ENCODE measurements at regions not wholly inside any gene's neighbourhood (a gene's known extent, or its start where the extent isn't known, plus 50 kb on each side); places are given as distances from the start of the nearest gene placed in this dataset.

DNA sequence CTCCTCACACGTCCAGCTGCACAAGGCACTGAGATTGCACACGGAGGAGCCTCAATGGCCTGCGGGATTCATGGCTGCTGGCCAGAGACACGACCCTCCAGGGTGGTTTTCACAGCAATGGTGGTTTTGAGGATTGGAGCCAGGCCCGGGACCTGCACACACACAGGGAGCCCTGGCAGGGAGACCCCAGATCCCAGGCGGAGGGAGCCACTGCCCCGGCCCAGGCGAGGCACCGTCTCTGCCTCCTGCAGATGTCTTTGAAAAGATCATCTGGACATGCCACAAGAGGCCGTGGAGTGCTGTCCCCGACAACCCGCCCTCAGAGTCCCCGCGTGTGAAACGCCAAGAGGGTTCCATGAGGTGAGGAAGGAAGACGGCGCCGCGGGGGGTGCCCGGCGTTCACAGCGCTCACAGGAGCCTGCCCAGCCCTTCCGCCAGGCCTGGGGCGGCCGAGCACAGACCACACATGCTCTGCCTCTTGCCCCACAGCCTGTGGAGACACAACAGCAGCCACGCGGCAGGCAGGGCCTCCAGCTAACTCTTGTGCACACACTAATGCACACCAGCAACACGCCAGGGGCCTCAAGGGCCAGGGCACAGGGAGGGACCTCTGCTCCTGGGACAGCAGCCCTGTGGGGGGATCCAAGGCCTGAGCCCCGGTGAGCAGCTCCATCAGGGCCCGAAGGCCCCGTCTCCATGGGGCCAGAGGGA is 72.8 kb upstream of the CTDP1 start:
- Mint-ChIP-seq H3K4me1 (no peaks in the 10 kb centered on the region), H3K27me3 (ENCODE audit: low read depth in 2 of 2) (peaks cover 0 to 5% of the 10 kb centered on the region in 2 donors), H3K4me3 (no peak overlapping the region), H3K36me3 (no peaks in the 10 kb centered on the region), H3K9me3 (no peaks in the 10 kb centered on the region), H3K27ac (no peak overlapping the region)
- DNase-seq: no peak
- H3K4me1 ChIP-seq (ENCODE audit: control insufficient read depth, insufficient read depth, low read length): no peaks in the 10 kb centered on the region
- no peaks in the 10 kb centered on the region for H3K36me3 ChIP-seq (ENCODE audit: control insufficient read depth, insufficient read depth, low read length)
- no peaks in the 10 kb centered on the region for H3K27me3 ChIP-seq (ENCODE audit: control insufficient read depth, insufficient read depth, low read length)
- no peak for ATAC-seq
- WGBS (ENCODE audit: insufficient coverage): 88% methylated on average over 31 of the region's 31 CpGs
- TF ChIP-seq, protein P1, sequence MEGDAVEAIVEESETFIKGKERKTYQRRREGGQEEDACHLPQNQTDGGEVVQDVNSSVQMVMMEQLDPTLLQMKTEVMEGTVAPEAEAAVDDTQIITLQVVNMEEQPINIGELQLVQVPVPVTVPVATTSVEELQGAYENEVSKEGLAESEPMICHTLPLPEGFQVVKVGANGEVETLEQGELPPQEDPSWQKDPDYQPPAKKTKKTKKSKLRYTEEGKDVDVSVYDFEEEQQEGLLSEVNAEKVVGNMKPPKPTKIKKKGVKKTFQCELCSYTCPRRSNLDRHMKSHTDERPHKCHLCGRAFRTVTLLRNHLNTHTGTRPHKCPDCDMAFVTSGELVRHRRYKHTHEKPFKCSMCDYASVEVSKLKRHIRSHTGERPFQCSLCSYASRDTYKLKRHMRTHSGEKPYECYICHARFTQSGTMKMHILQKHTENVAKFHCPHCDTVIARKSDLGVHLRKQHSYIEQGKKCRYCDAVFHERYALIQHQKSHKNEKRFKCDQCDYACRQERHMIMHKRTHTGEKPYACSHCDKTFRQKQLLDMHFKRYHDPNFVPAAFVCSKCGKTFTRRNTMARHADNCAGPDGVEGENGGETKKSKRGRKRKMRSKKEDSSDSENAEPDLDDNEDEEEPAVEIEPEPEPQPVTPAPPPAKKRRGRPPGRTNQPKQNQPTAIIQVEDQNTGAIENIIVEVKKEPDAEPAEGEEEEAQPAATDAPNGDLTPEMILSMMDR (IDR thresholded peaks at IDR 0.05): no peak
- no peak overlapping the region for H3K27ac ChIP-seq (ENCODE audit: low read length)
- intact Hi-C loops (cut with micrococcal nuclease): no loop called here
- no peaks in the 10 kb centered on the region for H3K9me3 ChIP-seq (ENCODE audit: control insufficient read depth, insufficient read depth, low read length)
- H3K4me3 ChIP-seq (ENCODE audit: low read length): no peak overlapping the region

DNA sequence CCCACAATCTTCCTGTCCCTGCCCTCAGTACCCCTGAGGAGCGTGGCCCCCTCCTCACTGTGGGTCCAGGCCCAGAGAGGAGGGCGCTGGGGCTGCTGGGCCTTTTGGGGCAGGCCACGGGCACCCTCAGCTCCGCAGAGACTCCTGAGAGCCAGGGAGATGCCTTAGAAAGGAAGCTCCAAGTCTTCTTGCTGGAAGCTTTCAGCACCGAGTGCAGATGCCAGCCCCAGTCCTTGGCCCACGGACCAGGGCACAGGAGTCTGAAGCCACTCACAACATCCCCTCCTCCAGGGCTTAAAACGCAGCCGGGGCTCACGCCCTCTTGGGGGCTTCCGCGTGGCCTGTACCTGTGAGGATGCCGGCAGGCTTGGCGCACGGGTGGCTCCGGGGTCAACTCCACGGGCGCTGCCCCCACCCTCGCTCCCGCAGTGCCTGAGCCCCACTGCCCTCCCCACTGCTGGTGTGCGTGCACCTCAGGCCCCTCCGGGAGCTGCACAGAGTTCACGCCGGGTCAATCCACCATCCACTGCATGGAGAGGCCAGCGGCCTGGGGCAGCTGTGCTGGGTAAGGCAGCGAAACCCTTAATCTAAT is 72.1 kb upstream of the CTDP1 start:
- intact Hi-C loops (cut with micrococcal nuclease): no loop called here
- Histone ChIP-seq H3K4me1 (ENCODE audit: control insufficient read depth, insufficient read depth, low read length) (no peaks in the 10 kb centered on the region), H3K4me3 (ENCODE audit: low read length) (no peak overlapping the region), H3K36me3 (ENCODE audit: control insufficient read depth, insufficient read depth, low read length) (no peaks in the 10 kb centered on the region), H3K27me3 (ENCODE audit: control insufficient read depth, insufficient read depth, low read length) (no peaks in the 10 kb centered on the region), H3K9me3 (ENCODE audit: control insufficient read depth, insufficient read depth, low read length) (no peaks in the 10 kb centered on the region), H3K27ac (ENCODE audit: low read length) (no peak overlapping the region)
- H3K9me3 Mint-ChIP-seq: no peaks in the 10 kb centered on the region
- TF ChIP-seq, protein P1 (IDR thresholded peaks at IDR 0.05): no peak
- H3K4me3 Mint-ChIP-seq: no peak overlapping the region
- WGBS (ENCODE audit: insufficient coverage): 92% methylated on average over 25 of the region's 25 CpGs
- no peaks in the 10 kb centered on the region for H3K4me1 Mint-ChIP-seq
- no peak overlapping the region for H3K27ac Mint-ChIP-seq
- ATAC-seq (no peak), DNase-seq (no peak)
- peaks cover 0 to 5% of the 10 kb centered on the region in 2 donors for H3K27me3 Mint-ChIP-seq (ENCODE audit: low read depth in 2 of 2)
- H3K36me3 Mint-ChIP-seq: no peaks in the 10 kb centered on the region

DNA sequence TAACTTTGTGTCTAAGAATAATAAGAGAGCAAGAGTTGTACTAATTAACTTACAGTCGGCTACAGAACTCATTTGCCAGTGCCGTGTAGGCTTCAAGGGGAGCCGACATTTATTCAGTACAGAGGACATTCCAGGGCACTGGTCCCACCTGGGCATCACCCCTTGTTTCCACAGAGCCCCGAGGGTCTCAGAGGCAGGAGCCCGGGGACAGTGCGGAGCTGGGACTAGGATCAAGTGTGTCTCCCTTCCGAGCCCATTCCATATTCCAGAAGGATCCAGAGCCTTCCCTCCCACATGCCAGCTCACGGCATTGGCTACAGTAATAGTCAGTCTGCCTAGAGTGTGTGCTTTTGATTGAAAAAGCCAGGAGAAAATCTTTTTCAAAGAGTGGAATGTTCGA is 71.5 kb upstream of the CTDP1 start:
- Mint-ChIP-seq H3K27me3 (ENCODE audit: low read depth in 2 of 2) (peaks cover 0 to 5% of the 10 kb centered on the region in 2 donors), H3K9me3 (no peaks in the 10 kb centered on the region), H3K4me3 (no peak overlapping the region), H3K36me3 (no peaks in the 10 kb centered on the region), H3K4me1 (no peaks in the 10 kb centered on the region), H3K27ac (no peak overlapping the region)
- DNase-seq (no peak), ATAC-seq (no peak)
- TF ChIP-seq, protein P1 (IDR thresholded peaks at IDR 0.05): no peak
- Histone ChIP-seq H3K27ac (ENCODE audit: low read length) (no peak overlapping the region), H3K36me3 (ENCODE audit: control insufficient read depth, insufficient read depth, low read length) (no peaks in the 10 kb centered on the region), H3K9me3 (ENCODE audit: control insufficient read depth, insufficient read depth, low read length) (no peaks in the 10 kb centered on the region), H3K4me1 (ENCODE audit: control insufficient read depth, insufficient read depth, low read length) (no peaks in the 10 kb centered on the region), H3K27me3 (ENCODE audit: control insufficient read depth, insufficient read depth, low read length) (no peaks in the 10 kb centered on the region), H3K4me3 (ENCODE audit: low read length) (no peak overlapping the region)
- intact Hi-C loops (cut with micrococcal nuclease): no loop called here
- WGBS (ENCODE audit: insufficient coverage): 92% methylated on average over 9 of the region's 9 CpGs

DNA sequence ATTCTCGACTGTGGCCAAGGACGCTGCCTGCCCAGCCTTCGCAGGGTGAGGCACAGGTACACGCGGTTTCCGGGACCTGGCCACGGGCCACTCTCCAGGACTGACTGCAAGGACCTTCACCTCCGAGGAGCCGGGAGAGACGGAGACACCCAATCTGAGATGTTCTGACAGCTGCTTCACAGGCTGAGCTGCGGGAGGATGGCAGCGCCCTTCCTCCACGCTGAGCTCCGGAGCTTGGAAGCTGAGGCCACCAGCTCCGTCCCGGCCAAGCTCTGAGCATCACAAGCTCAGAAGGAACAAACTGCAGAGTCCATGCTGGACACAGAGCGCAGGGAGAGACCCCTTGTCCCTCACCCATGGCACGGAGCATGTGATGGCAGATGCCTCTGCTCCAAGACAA is 71.1 kb upstream of the CTDP1 start:
- Mint-ChIP-seq H3K36me3 (no peaks in the 10 kb centered on the region), H3K27me3 (ENCODE audit: low read depth in 2 of 2) (peaks cover 0 to 5% of the 10 kb centered on the region in 2 donors), H3K4me1 (no peaks in the 10 kb centered on the region), H3K9me3 (no peaks in the 10 kb centered on the region), H3K4me3 (no peak overlapping the region), H3K27ac (no peak overlapping the region)
- ATAC-seq (no peak), DNase-seq (no peak)
- TF ChIP-seq, protein P1 (IDR thresholded peaks at IDR 0.05): no peak
- H3K4me3 ChIP-seq (ENCODE audit: low read length): no peak overlapping the region
- 88% methylated on average over 18 of the region's 18 CpGs for WGBS (ENCODE audit: insufficient coverage)
- no peaks in the 10 kb centered on the region for H3K4me1 ChIP-seq (ENCODE audit: control insufficient read depth, insufficient read depth, low read length)
- no peak overlapping the region for H3K27ac ChIP-seq (ENCODE audit: low read length)
- intact Hi-C loops (cut with micrococcal nuclease): no loop called here
- no peaks in the 10 kb centered on the region for H3K27me3 ChIP-seq (ENCODE audit: control insufficient read depth, insufficient read depth, low read length)
- H3K36me3 ChIP-seq (ENCODE audit: control insufficient read depth, insufficient read depth, low read length): no peaks in the 10 kb centered on the region
- no peaks in the 10 kb centered on the region for H3K9me3 ChIP-seq (ENCODE audit: control insufficient read depth, insufficient read depth, low read length)

Data from natural killer cell (primary cell).